ENCODE measurements at regions not wholly inside any gene's neighbourhood (a gene's known extent, or its start where the extent isn't known, plus 50 kb on each side); places are given as distances from the start of the nearest gene placed in this dataset.

- Histone ChIP-seq H3K4me1 (no peaks in the 10 kb centered on the region), H3K27ac (no peak overlapping the region), H3K9me3 (no peaks in the 10 kb centered on the region), H3K36me3 (no peaks in the 10 kb centered on the region), H3K27me3 (no peaks in the 10 kb centered on the region), H3K4me3 (no peak overlapping the region)
- no peak for TF ChIP-seq CTCF (IDR thresholded peaks at IDR 0.05)
- peak; percentile 21 for DNase-seq (ENCODE audit: low spot score)
Measured at GRCh38 chr22:48984639-48985038, 843.0 kb downstream of the BRD1 start.

GRCh38 chr22:48982321-48982905, 845.3 kb downstream of the BRD1 start:
- no peaks in the 10 kb centered on the region for H3K27me3 ChIP-seq
- H3K9me3 ChIP-seq = peaks cover 0 to 12% of the 10 kb centered on the region in 2 donors
- no peaks in the 10 kb centered on the region for H3K36me3 ChIP-seq
- DNase-seq (ENCODE audit: low spot score) = no peak
- H3K4me1 ChIP-seq = no peaks in the 10 kb centered on the region
- H3K27ac ChIP-seq = no peak overlapping the region
- no peak overlapping the region for H3K4me3 ChIP-seq
- TF ChIP-seq CTCF (IDR thresholded peaks at IDR 0.05) = no peak

GRCh38 chr22:48981371-48982061, 846.2 kb downstream of the BRD1 start:
- DNase-seq (ENCODE audit: low spot score) = no peak

GRCh38 chr22:48980918-48981317, 846.8 kb downstream of the BRD1 start:
- no peak for TF ChIP-seq CTCF (IDR thresholded peaks at IDR 0.05)

More at GRCh38 chr22:48981371-48982061, 846.2 kb downstream of the BRD1 start:
- no peaks in the 10 kb centered on the region for H3K36me3 ChIP-seq
- no peaks in the 10 kb centered on the region for H3K4me1 ChIP-seq
- no peak overlapping the region for H3K27ac ChIP-seq
- H3K27me3 ChIP-seq = no peaks in the 10 kb centered on the region
- no peak for TF ChIP-seq CTCF (IDR thresholded peaks at IDR 0.05)
- H3K9me3 ChIP-seq = peaks cover 0 to 12% of the 10 kb centered on the region in 2 donors
- H3K4me3 ChIP-seq = no peak overlapping the region

GRCh38 chr22:48980409-48980808, 847.3 kb downstream of the BRD1 start:
- no peaks in the 10 kb centered on the region for H3K27me3 ChIP-seq
- TF ChIP-seq CTCF (IDR thresholded peaks at IDR 0.05) = no peak

More at GRCh38 chr22:48980918-48981317, 846.8 kb downstream of the BRD1 start:
- Histone ChIP-seq H3K27ac (no peak overlapping the region), H3K36me3 (no peaks in the 10 kb centered on the region), H3K4me3 (no peak overlapping the region), H3K4me1 (no peaks in the 10 kb centered on the region), H3K27me3 (no peaks in the 10 kb centered on the region), H3K9me3 (peaks cover 0 to 12% of the 10 kb centered on the region in 2 donors)
- no peak for DNase-seq (ENCODE audit: low spot score)

More at GRCh38 chr22:48980409-48980808, 847.3 kb downstream of the BRD1 start:
- no peak overlapping the region for H3K27ac ChIP-seq
- peaks cover 0 to 12% of the 10 kb centered on the region in 2 donors for H3K9me3 ChIP-seq
- no peaks in the 10 kb centered on the region for H3K4me1 ChIP-seq
- H3K36me3 ChIP-seq = no peaks in the 10 kb centered on the region
- H3K4me3 ChIP-seq = no peak overlapping the region
- no peak for DNase-seq (ENCODE audit: low spot score)

All from right atrium auricular region (tissue), 2 donors.